ENCODE measurements at regions not wholly inside any gene's neighbourhood (a gene's known extent, or its start where the extent isn't known, plus 50 kb on each side); places are given as distances from the start of the nearest gene placed in this dataset.

DNA sequence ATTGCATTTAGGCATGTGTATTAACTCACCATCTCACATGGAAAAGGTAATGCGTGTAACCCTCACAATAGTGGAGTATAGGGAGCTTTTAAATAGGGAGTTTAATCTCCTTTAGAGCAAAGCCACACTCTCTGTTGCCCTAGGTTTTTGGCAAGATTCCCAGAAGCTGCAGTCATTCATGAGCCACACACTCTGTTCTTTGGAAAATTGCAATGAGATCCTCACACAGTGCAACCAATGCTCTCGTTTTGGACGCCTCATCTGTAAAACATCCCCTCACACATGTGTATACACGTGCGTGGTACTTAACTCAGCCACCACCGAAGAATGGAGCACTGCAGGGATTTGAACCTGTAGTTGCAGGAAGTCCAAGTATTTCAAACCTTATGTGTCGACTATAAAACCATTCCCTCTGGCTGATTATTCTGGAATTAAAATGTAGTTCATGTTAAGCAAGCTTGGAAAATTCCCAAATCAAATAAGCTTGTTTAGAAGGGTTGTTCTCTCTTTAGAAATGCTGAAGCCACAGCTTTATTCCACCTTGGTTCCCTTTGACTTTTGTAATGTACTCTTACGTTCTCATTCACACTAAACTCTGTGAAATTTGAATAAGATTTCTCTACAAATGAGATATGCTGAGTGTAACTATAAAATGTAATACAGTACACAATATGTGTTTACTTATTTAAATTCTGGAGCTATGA lies 489.8 kb upstream of the MANEA start:
- no peaks in the 10 kb centered on the region for H3K36me3 ChIP-seq (ENCODE audit: control insufficient read depth, insufficient read depth, low read length)
- H3K4me1 ChIP-seq (ENCODE audit: control insufficient read depth, low read depth, low read length) = no peaks in the 10 kb centered on the region
- no peak overlapping the region for H3K4me2 ChIP-seq (ENCODE audit: low read length)
- no peaks in the 10 kb centered on the region for H3K79me1 ChIP-seq (ENCODE audit: low read length)
- no peak overlapping the region for H3K27ac ChIP-seq (ENCODE audit: low read depth, low read length)
- no peak overlapping the region for H4K8ac ChIP-seq (ENCODE audit: low read depth, low read length)
- H3K4me3 ChIP-seq (ENCODE audit: low read length) = no peak overlapping the region
- H2BK15ac ChIP-seq (replicated peaks; ENCODE audit: low read depth) = no peak overlapping the region
- no peaks in the 10 kb centered on the region for H3K27me3 ChIP-seq (ENCODE audit: insufficient read depth, low read length, poor library complexity)
- H4K5ac ChIP-seq (ENCODE audit: low read length) = no peak overlapping the region
- H2BK120ac ChIP-seq (ENCODE audit: low read depth, low read length) = no peak overlapping the region
- H3K56ac ChIP-seq (ENCODE audit: low read length) = no peak overlapping the region
- no peak for DNase-seq
- no peak overlapping the region for H3K18ac ChIP-seq (ENCODE audit: low read length)
- no peak overlapping the region for H3K23ac ChIP-seq (ENCODE audit: low read length)
- no peak overlapping the region for H3K4ac ChIP-seq (ENCODE audit: low read depth, low read length)
- H2AK5ac ChIP-seq (ENCODE audit: low read length) = no peak overlapping the region
- no peak overlapping the region for H2BK5ac ChIP-seq (ENCODE audit: low read length)
- no peak overlapping the region for H3K9ac ChIP-seq (ENCODE audit: low read length)
- WGBS (ENCODE audit: extremely low coverage, insufficient coverage, low lambda C conversion rate) = no CpG with 5 or more reads among the region's 8 CpGs
- no peaks in the 10 kb centered on the region for H3K79me2 ChIP-seq (ENCODE audit: control insufficient read depth, insufficient read depth, low read length)

DNA sequence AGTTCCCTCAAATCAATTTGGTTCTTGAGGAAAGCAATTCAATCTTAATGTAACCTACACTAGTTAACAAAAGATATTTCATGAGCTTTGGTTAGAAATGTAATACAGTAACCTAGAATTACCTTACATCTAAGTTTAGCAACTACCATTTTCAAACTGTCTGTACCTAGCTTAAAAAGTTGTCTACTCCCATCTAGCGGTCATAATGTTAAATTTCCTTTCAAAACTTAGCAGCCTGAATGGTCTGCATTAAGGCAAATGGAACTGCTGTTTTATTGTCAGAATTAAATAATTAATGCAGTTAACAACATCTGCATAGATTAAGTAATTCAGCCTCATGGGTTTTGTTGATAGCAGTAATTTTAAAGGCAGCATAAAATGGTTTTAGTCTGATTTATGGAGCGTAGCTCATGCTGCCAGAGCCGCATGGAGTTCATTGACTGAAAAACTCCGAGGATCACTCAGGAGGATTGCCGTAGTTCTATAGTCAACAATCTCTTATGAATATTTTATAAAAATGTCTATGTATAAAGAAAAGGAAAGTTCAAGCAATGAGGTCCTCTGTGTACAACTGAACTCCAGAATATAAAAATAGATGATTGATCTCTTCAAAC lies 485.4 kb upstream of the MANEA start:
- Histone ChIP-seq H2BK120ac (ENCODE audit: low read depth, low read length) (no peak overlapping the region), H2BK5ac (ENCODE audit: low read length) (no peak overlapping the region), H2BK15ac (replicated peaks; ENCODE audit: low read depth) (no peak overlapping the region), H2AK5ac (ENCODE audit: low read length) (no peak overlapping the region), H3K36me3 (ENCODE audit: control insufficient read depth, insufficient read depth, low read length) (no peaks in the 10 kb centered on the region), H3K23ac (ENCODE audit: low read length) (no peak overlapping the region), H3K4ac (ENCODE audit: low read depth, low read length) (no peak overlapping the region), H4K5ac (ENCODE audit: low read length) (no peak overlapping the region), H3K79me2 (ENCODE audit: control insufficient read depth, insufficient read depth, low read length) (no peaks in the 10 kb centered on the region), H3K27ac (ENCODE audit: low read depth, low read length) (no peak overlapping the region), H3K56ac (ENCODE audit: low read length) (no peak overlapping the region), H3K4me2 (ENCODE audit: low read length) (no peak overlapping the region), H3K9ac (ENCODE audit: low read length) (no peak overlapping the region), H3K18ac (ENCODE audit: low read length) (no peak overlapping the region), H4K8ac (ENCODE audit: low read depth, low read length) (no peak overlapping the region), H3K27me3 (ENCODE audit: insufficient read depth, low read length, poor library complexity) (no peaks in the 10 kb centered on the region), H3K4me1 (ENCODE audit: control insufficient read depth, low read depth, low read length) (no peaks in the 10 kb centered on the region), H3K4me3 (ENCODE audit: low read length) (no peak overlapping the region), H3K79me1 (ENCODE audit: low read length) (no peaks in the 10 kb centered on the region)
- whole genome bisulfite sequencing (ENCODE audit: extremely low coverage, insufficient coverage, low lambda C conversion rate) = no CpG with 5 or more reads among the region's 5 CpGs
- peak; percentile 69 for DNase-seq

DNA sequence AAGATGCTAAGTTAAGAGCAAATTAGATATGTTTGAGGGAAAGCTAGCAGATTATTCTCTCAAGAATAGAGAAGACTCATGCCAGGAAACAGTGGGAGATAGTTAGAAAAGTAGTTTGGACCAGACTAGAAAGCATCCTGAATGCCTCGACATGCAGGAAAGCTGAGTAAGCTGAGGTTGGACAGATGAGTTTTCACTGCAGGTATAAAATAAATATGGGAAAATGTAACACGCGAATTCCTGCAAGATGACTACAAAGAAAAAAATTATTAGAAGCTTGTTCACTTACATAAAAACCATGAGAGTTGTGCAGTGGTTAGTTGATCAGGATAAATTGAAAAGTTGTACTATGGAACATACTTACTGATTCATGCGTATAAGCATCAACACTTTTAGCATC lies 484.2 kb upstream of the MANEA start:
- no peak overlapping the region for H3K9ac ChIP-seq (ENCODE audit: low read length)
- no peaks in the 10 kb centered on the region for H3K27me3 ChIP-seq (ENCODE audit: insufficient read depth, low read length, poor library complexity)
- H2BK5ac ChIP-seq (ENCODE audit: low read length) = no peak overlapping the region
- WGBS (ENCODE audit: extremely low coverage, insufficient coverage, low lambda C conversion rate) = no CpG with 5 or more reads among the region's 4 CpGs
- no peak overlapping the region for H2AK5ac ChIP-seq (ENCODE audit: low read length)
- H3K23ac ChIP-seq (ENCODE audit: low read length) = no peak overlapping the region
- no peaks in the 10 kb centered on the region for H3K4me1 ChIP-seq (ENCODE audit: control insufficient read depth, low read depth, low read length)
- no peak overlapping the region for H4K5ac ChIP-seq (ENCODE audit: low read length)
- H4K8ac ChIP-seq (ENCODE audit: low read depth, low read length) = no peak overlapping the region
- H3K18ac ChIP-seq (ENCODE audit: low read length) = no peak overlapping the region
- no peak overlapping the region for H3K4me3 ChIP-seq (ENCODE audit: low read length)
- no peak overlapping the region for H3K56ac ChIP-seq (ENCODE audit: low read length)
- H3K79me1 ChIP-seq (ENCODE audit: low read length) = no peaks in the 10 kb centered on the region
- no peak overlapping the region for H3K27ac ChIP-seq (ENCODE audit: low read depth, low read length)
- no peak overlapping the region for H3K4me2 ChIP-seq (ENCODE audit: low read length)
- H3K4ac ChIP-seq (ENCODE audit: low read depth, low read length) = no peak overlapping the region
- H2BK120ac ChIP-seq (ENCODE audit: low read depth, low read length) = no peak overlapping the region
- H2BK15ac ChIP-seq (replicated peaks; ENCODE audit: low read depth) = no peak overlapping the region
- H3K36me3 ChIP-seq (ENCODE audit: control insufficient read depth, insufficient read depth, low read length) = no peaks in the 10 kb centered on the region
- no peaks in the 10 kb centered on the region for H3K79me2 ChIP-seq (ENCODE audit: control insufficient read depth, insufficient read depth, low read length)
- DNase-seq = no peak

DNA sequence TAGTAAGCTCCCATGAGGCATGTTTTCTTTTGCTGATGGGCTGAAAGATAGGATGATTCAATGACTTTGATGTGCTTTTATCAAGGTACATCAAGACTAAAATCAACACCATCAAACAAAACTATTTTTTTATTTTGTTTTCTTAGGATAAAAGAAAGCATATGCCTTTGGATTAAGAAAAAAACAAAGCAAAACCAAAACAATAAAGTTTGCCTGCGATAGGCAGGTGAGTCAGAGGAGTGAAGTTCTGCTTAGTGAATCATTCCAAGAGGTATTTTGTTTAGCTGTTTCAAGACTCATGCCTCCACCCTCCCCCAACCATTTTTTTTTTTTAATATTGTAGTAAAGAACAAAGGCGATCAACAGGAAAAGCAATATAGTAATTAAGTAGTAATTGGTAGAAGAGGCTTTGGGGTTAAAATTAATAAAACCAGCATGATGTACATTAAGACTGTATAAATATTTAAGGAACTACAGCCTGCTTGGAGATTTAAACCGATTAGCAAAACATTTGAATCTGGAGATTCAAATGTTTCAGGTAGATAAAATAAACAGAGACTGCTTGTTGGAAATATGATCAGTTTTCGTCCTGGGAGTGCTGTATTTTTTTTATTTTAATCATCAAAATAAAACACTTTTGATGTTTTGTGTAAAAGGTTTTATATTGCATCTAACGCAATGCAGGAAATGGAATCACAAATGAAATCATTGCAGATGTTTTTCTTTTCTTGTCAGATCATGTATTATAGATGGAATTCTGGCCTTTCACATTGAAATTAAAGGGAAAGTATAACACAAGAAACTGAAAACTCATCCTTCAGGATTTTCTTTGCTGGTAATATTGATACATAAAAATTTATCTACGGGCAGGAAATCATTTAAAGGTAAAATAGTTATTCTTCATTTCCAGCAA lies 482.3 kb upstream of the MANEA start:
- no peak overlapping the region for H3K27ac ChIP-seq (ENCODE audit: low read depth, low read length)
- H3K23ac ChIP-seq (ENCODE audit: low read length) = no peak overlapping the region
- H2AK5ac ChIP-seq (ENCODE audit: low read length) = no peak overlapping the region

DNA sequence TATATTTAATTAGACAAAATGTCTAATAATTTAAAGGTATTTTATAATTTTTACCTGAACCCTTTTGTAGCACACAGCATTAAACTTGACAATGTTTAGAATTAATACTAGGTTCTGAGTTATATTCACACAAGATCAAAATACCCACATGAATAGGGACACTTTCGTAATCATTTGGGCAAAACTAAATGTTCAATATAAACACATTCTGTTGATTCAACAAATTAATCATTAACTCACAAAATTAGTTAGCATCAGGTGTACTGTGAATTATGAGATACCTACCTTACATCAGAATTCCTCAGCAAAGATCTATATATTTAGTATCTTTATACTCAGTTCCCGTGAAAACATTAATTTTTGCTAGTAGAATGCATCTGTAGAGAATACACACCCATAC lies 481.5 kb upstream of the MANEA start:
- no peaks in the 10 kb centered on the region for H3K27me3 ChIP-seq (ENCODE audit: insufficient read depth, low read length, poor library complexity)
- no peak overlapping the region for H2BK15ac ChIP-seq (replicated peaks; ENCODE audit: low read depth)
- no peak overlapping the region for H4K8ac ChIP-seq (ENCODE audit: low read depth, low read length)
- H3K9ac ChIP-seq (ENCODE audit: low read length) = no peak overlapping the region
- no peak overlapping the region for H2AK5ac ChIP-seq (ENCODE audit: low read length)
- no peaks in the 10 kb centered on the region for H3K4me1 ChIP-seq (ENCODE audit: control insufficient read depth, low read depth, low read length)
- H3K4me3 ChIP-seq (ENCODE audit: low read length) = no peak overlapping the region
- H3K27ac ChIP-seq (ENCODE audit: low read depth, low read length) = no peak overlapping the region
- H2BK120ac ChIP-seq (ENCODE audit: low read depth, low read length) = no peak overlapping the region
- no peaks in the 10 kb centered on the region for H3K79me2 ChIP-seq (ENCODE audit: control insufficient read depth, insufficient read depth, low read length)
- DNase-seq = no peak
- no peaks in the 10 kb centered on the region for H3K36me3 ChIP-seq (ENCODE audit: control insufficient read depth, insufficient read depth, low read length)
- H3K23ac ChIP-seq (ENCODE audit: low read length) = no peak overlapping the region
- no peak overlapping the region for H3K4ac ChIP-seq (ENCODE audit: low read depth, low read length)
- H3K56ac ChIP-seq (ENCODE audit: low read length) = no peak overlapping the region
- no peak overlapping the region for H2BK5ac ChIP-seq (ENCODE audit: low read length)
- WGBS (ENCODE audit: extremely low coverage, insufficient coverage, low lambda C conversion rate) = no CpG with 5 or more reads among the region's 2 CpGs
- H3K18ac ChIP-seq (ENCODE audit: low read length) = no peak overlapping the region
- no peak overlapping the region for H3K4me2 ChIP-seq (ENCODE audit: low read length)
- H3K79me1 ChIP-seq (ENCODE audit: low read length) = no peaks in the 10 kb centered on the region
- H4K5ac ChIP-seq (ENCODE audit: low read length) = no peak overlapping the region

More for the DNA sequence above, 482.3 kb upstream of the MANEA start:
- H3K9ac ChIP-seq (ENCODE audit: low read length) = no peak overlapping the region
- H2BK15ac ChIP-seq (replicated peaks; ENCODE audit: low read depth) = no peak overlapping the region
- no peaks in the 10 kb centered on the region for H3K79me2 ChIP-seq (ENCODE audit: control insufficient read depth, insufficient read depth, low read length)
- no peak overlapping the region for H3K4me3 ChIP-seq (ENCODE audit: low read length)
- no peak overlapping the region for H3K56ac ChIP-seq (ENCODE audit: low read length)
- no CpG with 5 or more reads among the region's 6 CpGs for WGBS (ENCODE audit: extremely low coverage, insufficient coverage, low lambda C conversion rate)
- no peaks in the 10 kb centered on the region for H3K27me3 ChIP-seq (ENCODE audit: insufficient read depth, low read length, poor library complexity)
- no peak overlapping the region for H4K5ac ChIP-seq (ENCODE audit: low read length)
- no peaks in the 10 kb centered on the region for H3K36me3 ChIP-seq (ENCODE audit: control insufficient read depth, insufficient read depth, low read length)
- no peak overlapping the region for H3K4ac ChIP-seq (ENCODE audit: low read depth, low read length)
- H2BK5ac ChIP-seq (ENCODE audit: low read length) = no peak overlapping the region
- H3K79me1 ChIP-seq (ENCODE audit: low read length) = no peaks in the 10 kb centered on the region
- DNase-seq = peak; percentile 60
- no peak overlapping the region for H2BK120ac ChIP-seq (ENCODE audit: low read depth, low read length)
- H4K8ac ChIP-seq (ENCODE audit: low read depth, low read length) = no peak overlapping the region
- H3K4me2 ChIP-seq (ENCODE audit: low read length) = no peak overlapping the region
- H3K18ac ChIP-seq (ENCODE audit: low read length) = no peak overlapping the region
- no peaks in the 10 kb centered on the region for H3K4me1 ChIP-seq (ENCODE audit: control insufficient read depth, low read depth, low read length)
